ENCODE measurements at regions not wholly inside any gene's neighbourhood (a gene's known extent, or its start where the extent isn't known, plus 50 kb on each side); places are given as distances from the start of the nearest gene placed in this dataset.
A peak's percentile ranks its signal among the peaks of the same experiment; 100 is the strongest.

DNA sequence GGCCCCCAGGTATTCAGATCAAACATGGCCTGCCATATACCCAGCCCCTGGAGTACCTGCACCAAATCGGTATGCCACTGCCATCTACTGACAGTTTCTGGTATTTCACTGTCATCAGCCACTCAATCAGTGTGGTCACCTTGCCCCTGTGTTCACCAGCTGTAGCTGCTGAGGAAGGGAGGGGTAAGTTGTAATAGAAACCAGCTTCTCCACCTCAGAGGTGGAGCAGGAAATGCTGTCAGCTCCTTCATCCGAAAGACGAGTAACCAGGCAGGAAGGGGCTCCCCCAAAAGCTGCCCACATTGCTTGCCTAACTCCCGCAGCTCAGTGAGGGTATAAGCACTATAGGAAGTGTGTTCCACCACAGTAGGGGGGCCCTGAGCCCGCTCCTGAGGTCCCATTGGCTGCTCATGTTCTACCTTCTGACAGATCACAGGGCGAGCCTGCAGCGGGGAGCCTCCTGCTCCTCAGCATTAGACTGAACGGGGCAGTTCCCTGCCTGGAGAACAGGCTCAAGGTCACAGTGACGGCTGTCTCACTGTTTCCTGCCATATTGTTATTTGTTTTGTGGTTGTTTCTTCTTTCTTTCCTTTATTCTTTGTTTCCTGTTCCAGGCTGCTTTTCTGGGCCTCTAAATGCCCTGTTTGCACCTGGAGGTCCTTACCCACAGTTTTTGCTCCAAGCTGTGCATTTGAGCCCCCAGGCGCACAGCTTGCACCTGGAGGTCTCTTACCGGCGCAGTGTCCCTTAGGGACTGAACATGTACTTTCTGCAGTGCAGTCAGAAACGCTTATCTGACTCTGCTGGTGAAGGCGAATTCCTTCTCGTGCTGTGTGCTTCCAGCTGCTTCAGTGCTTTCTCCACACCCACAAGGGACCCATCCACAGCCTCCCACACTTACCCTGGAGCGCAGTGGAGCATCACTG lies 1638.3 kb downstream of the MRPL39 start:
- H3K9me3 ChIP-seq, result peaks cover 40% of the 10 kb centered on the region
- H3K27ac ChIP-seq, result peak overlapping the region; percentile 62
- no peaks in the 10 kb centered on the region for H3K27me3 ChIP-seq
- peak overlapping the region; percentile 58 for H3K4me3 ChIP-seq
- peak overlapping the region; percentile 36 for H3K9ac ChIP-seq
- H3K4me1 ChIP-seq, result peaks cover 46% of the 10 kb centered on the region
- TF ChIP-seq Cebpa-rat (IDR thresholded peaks at IDR 0.05), result 0 out of 2 replicates have a peak, but pooled peaks have one; percentile 30
- H3K4me2 ChIP-seq, result peak overlapping the region; percentile 77
- peaks cover 25% of the 10 kb centered on the region for H3K36me3 ChIP-seq
- H4K20me1 ChIP-seq, result no peaks in the 10 kb centered on the region

DNA sequence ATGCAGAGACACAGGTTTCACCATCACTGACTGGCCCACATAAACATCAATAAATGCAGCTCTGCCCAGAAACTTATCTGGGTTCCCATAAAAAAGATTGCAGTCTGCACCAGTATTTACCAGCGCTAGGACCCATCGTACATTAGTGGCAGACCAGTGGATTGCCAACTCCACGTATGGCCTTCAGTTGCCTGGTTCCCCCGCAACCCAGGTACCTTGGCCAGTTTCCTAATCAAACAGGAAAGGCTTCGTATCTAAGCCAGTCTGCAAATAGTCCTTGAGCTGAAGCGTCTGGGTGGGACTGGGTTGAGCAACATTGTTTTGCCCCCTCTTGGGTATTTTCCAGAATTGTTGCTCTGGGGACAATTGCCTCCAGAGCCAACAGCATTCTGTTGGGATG lies 1639.3 kb downstream of the MRPL39 start:
- peak overlapping the region; percentile 77 for H3K4me2 ChIP-seq
- H4K20me1 ChIP-seq, result no peaks in the 10 kb centered on the region
- H3K27me3 ChIP-seq, result no peaks in the 10 kb centered on the region

DNA sequence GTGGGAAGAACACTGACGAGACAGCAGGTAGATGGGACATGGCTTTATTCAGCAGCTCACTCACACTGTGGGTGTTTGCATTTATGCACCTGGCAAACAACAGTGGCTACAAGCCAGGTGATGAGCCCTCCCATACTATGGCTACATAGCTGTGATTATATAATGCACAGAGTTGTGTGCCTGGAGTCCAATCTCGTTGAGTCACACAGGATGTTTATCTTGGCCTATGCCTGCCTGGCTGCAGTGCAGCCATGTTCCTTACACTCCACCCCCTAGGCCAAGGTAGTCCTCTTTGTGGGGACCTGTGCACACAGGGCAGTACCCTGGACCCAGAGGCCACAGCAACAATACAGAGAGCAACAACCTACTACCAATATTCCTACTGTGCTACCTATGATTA lies 1643.8 kb downstream of the MRPL39 start:
- no peak for TF ChIP-seq Cebpa-rat (IDR thresholded peaks at IDR 0.05)
- no peaks in the 10 kb centered on the region for H4K20me1 ChIP-seq
- H3K27ac ChIP-seq, result peak overlapping the region; percentile 48
- H3K27me3 ChIP-seq, result no peaks in the 10 kb centered on the region
- peaks cover 57% of the 10 kb centered on the region for H3K9me3 ChIP-seq
- peaks cover 46% of the 10 kb centered on the region for H3K36me3 ChIP-seq
- H3K4me1 ChIP-seq, result peaks cover 49% of the 10 kb centered on the region
- no peak overlapping the region for H3K9ac ChIP-seq
- 0 out of 2 replicates have a peak overlapping the region, but pooled peaks have one; percentile 7 for H3K4me2 ChIP-seq
- no peak overlapping the region for H3K4me3 ChIP-seq

More for the DNA sequence above, 1639.3 kb downstream of the MRPL39 start:
- Histone ChIP-seq H3K4me3 (no peak overlapping the region), H3K9ac (no peak overlapping the region), H3K36me3 (peaks cover 34% of the 10 kb centered on the region), H3K9me3 (peaks cover 39% of the 10 kb centered on the region), H3K4me1 (peaks cover 46% of the 10 kb centered on the region), H3K27ac (peak overlapping the region; percentile 64)
- no peak for TF ChIP-seq Cebpa-rat (IDR thresholded peaks at IDR 0.05)

DNA sequence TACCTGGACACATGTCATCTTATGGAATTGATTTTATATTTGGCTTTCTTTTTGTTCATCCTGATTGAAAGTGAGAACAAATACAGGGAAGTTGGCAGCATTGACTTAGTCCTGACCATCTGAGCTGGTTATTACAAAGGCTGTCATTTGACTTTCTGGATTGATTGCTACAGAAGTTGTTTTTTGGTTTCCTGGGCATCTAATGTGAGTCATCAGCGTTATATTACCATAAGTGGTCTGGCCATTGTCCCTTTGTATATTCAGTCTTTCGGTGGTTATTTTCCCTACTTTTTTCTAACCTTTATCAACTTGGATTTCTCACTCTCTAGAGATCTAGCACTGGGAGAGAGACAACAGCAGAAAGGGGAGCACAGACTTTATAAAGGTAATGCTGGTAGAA lies 1646.5 kb downstream of the MRPL39 start:
- H3K9ac ChIP-seq, result peak overlapping the region; percentile 61
- peaks cover 45% of the 10 kb centered on the region for H3K9me3 ChIP-seq
- no peaks in the 10 kb centered on the region for H4K20me1 ChIP-seq
- no peaks in the 10 kb centered on the region for H3K27me3 ChIP-seq
- H3K4me3 ChIP-seq, result 0 out of 2 replicates have a peak overlapping the region, but pooled peaks have one; percentile 15
- peak overlapping the region; percentile 98 for H3K27ac ChIP-seq
- no peak for TF ChIP-seq Cebpa-rat (IDR thresholded peaks at IDR 0.05)
- peak overlapping the region; percentile 41 for H3K4me2 ChIP-seq
- H3K4me1 ChIP-seq, result peaks cover 47% of the 10 kb centered on the region
- H3K36me3 ChIP-seq, result peaks cover 39% of the 10 kb centered on the region

DNA sequence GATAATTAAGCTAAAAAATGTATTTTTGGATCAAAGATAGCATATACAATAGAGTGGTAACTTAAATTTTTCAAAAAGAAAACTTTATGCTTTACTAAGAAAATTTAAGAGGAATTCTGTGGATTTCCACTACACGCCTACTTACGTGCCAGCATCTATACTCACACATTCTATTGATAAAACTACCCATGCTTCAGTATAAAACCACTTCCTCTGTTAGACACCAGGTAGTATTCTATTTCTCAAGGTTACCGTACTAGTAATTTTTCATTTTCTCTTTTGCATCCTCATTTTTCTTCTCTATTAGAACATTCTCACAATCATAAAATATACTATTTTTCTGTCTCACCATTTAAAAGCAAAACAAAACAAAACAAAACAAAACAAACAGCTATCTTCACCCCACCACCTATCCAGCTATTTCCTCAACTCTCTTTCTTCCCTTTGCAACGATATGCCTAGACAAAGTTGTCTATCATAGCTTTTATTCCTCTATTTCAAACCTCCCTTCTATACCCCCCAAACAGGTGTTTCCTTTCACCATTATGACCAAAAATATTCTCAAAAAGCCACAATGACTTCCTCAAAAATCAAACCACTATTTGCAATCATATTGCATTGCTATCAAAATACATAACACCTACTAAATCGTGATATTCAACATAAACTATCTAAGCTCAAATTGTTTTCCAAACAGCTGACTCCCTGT lies 1652.0 kb downstream of the MRPL39 start:
- peaks cover 74% of the 10 kb centered on the region for H3K4me1 ChIP-seq
- peak overlapping the region; percentile 98 for H3K27ac ChIP-seq
- H3K9me3 ChIP-seq, result peaks cover under 1% of the 10 kb centered on the region; the same call in 1 of the 2 replicates
- no peaks in the 10 kb centered on the region for H4K20me1 ChIP-seq
- no peaks in the 10 kb centered on the region for H3K36me3 ChIP-seq
- peak overlapping the region; percentile 65 for H3K4me3 ChIP-seq
- H3K9ac ChIP-seq, result peak overlapping the region; percentile 96
- peak overlapping the region; percentile 82 for H3K4me2 ChIP-seq
- no peaks in the 10 kb centered on the region for H3K27me3 ChIP-seq
- no peak for TF ChIP-seq Cebpa-rat (IDR thresholded peaks at IDR 0.05)

DNA sequence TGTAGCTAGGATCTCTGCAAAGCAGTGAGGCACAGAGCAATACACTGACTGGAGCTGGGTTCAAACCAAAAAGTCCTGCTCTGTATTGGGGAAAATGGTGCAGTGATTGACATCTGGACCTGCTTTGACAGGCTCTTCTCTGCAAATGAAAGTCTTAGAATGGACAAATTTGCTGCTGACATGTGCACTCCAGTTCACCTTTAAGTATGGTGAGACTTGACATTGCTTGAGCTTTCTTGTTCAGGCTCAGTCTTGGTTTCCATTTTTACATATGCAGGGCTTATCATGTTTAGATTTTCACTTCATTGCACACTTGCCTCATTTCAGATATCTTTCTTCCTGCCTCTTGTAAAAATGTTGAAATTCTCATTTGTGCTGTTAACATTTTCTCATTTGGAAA lies 1655.0 kb downstream of the MRPL39 start:
- peaks cover 7% of the 10 kb centered on the region; the same call in 1 of the 2 replicates for H3K9me3 ChIP-seq
- H3K9ac ChIP-seq, result peak overlapping the region; percentile 96
- no peak for TF ChIP-seq Cebpa-rat (IDR thresholded peaks at IDR 0.05)
- peak overlapping the region; percentile 65 for H3K4me3 ChIP-seq
- H3K4me2 ChIP-seq, result peak overlapping the region; percentile 82
- H3K36me3 ChIP-seq, result 0 out of 2 replicates have a peak, but pooled peaks cover 5% of the 10 kb centered on the region
- peak overlapping the region; percentile 98 for H3K27ac ChIP-seq
- peaks cover 85% of the 10 kb centered on the region for H3K4me1 ChIP-seq
- no peaks in the 10 kb centered on the region for H4K20me1 ChIP-seq
- H3K27me3 ChIP-seq, result no peaks in the 10 kb centered on the region

DNA sequence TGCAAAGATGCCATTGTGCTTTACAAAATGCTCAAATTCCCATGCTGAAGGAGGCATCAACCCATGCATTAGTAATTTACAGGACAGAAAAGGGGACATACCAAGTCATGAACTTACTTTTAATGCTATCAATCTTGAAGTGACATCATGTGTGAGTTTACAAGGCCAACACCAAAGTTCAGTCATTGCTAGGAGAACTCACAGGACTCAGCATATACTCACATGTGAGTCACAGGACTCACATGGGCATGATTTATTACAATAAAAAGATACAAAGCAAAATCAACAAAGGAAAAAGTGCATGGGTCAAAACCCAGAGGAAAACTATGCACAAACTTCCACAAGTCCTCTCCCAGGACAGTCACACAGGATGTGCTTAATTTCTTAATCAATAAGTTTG lies 1656.0 kb downstream of the MRPL39 start:
- peaks cover 12% of the 10 kb centered on the region for H3K9me3 ChIP-seq
- H3K9ac ChIP-seq, result peak overlapping the region; percentile 96
- H4K20me1 ChIP-seq, result no peaks in the 10 kb centered on the region
- H3K4me1 ChIP-seq, result peaks cover 82% of the 10 kb centered on the region
- peak overlapping the region; percentile 65 for H3K4me3 ChIP-seq
- TF ChIP-seq Cebpa-rat (IDR thresholded peaks at IDR 0.05), result no peak
- H3K4me2 ChIP-seq, result peak overlapping the region; percentile 82
- H3K27me3 ChIP-seq, result no peaks in the 10 kb centered on the region
- H3K27ac ChIP-seq, result peak overlapping the region; percentile 98
- H3K36me3 ChIP-seq, result peaks cover 5% of the 10 kb centered on the region; the same call in 1 of the 2 replicates

DNA sequence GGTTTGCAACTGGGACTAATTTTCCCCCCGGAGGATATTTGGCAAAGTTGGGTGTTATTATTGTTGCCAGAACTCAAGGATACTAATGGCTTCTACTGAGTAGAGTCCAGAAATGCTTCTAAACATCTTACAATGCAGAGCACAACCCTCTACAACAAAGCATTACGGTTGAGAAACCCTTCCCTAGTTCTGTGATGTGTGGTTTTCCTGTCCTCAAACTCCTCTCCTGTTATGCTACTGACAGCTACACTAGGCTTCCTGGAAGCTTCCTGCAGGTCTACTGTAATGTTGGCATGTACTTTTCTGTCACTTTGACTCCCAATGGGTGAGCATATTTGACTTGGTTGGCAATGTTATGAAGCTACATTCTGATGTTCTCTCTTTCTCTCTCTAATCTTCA lies 1656.9 kb downstream of the MRPL39 start:
- Histone ChIP-seq H3K4me3 (peak overlapping the region; percentile 65), H3K9ac (peak overlapping the region; percentile 96)
- no peak for TF ChIP-seq Cebpa-rat (IDR thresholded peaks at IDR 0.05)

DNA sequence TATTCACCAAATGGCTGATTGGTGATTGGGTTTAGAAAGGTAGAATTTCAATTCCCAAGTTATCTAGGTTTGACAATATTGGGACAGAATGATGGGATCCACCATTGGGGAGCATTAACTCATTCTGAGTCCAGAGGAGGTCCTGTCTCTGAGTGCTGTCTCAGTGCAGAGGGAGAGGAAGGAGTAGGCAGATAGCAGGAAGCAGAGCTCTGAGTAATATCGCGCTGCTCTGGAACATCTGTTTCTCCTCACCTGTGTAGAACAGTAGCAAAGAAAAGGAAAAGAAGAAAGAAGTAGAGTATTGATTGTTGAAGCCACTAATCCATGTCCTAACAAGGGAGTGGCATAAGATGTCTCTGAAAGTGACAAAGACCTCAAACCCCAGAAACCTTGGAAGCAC lies 1657.8 kb downstream of the MRPL39 start:
- Histone ChIP-seq H3K9ac (peak overlapping the region; percentile 96), H3K36me3 (peaks cover 19% of the 10 kb centered on the region; the same call in 1 of the 2 replicates), H3K9me3 (peaks cover 29% of the 10 kb centered on the region), H3K4me3 (peak overlapping the region; percentile 65), H3K27me3 (no peaks in the 10 kb centered on the region), H3K4me2 (peak overlapping the region; percentile 82), H3K4me1 (peaks cover 73% of the 10 kb centered on the region), H4K20me1 (no peaks in the 10 kb centered on the region), H3K27ac (peak overlapping the region; percentile 98)
- TF ChIP-seq Cebpa-rat (IDR thresholded peaks at IDR 0.05), result no peak

More for the DNA sequence above, 1656.9 kb downstream of the MRPL39 start:
- H3K27me3 ChIP-seq, result no peaks in the 10 kb centered on the region
- H3K4me2 ChIP-seq, result peak overlapping the region; percentile 82
- peaks cover 21% of the 10 kb centered on the region for H3K9me3 ChIP-seq
- H3K27ac ChIP-seq, result peak overlapping the region; percentile 98
- H3K4me1 ChIP-seq, result peaks cover 78% of the 10 kb centered on the region
- H4K20me1 ChIP-seq, result no peaks in the 10 kb centered on the region
- peaks cover 14% of the 10 kb centered on the region; the same call in 1 of the 2 replicates for H3K36me3 ChIP-seq
